ENCODE measurements at regions not wholly inside any gene's neighbourhood (a gene's known extent, or its start where the extent isn't known, plus 50 kb on each side); places are given as distances from the start of the nearest gene placed in this dataset.
"Not testable (repeated sequence)": the region's sequence is repeated elsewhere in the genome, so short reads cannot be mapped to it uniquely, and the experiment has no call there.

- not testable (repeated sequence) for TF ChIP-seq CTCF (IDR thresholded peaks at IDR 0.05; ENCODE audit: low read depth, low read length, missing input control); MAX (IDR thresholded peaks at IDR 0.05); RAD21 (IDR thresholded peaks at IDR 0.05); FOXA1 (IDR thresholded peaks at IDR 0.05); EGR1 (IDR thresholded peaks at IDR 0.05; ENCODE audit: low read depth in 2 of 2); SP1 (IDR thresholded peaks at IDR 0.05); RXRA (IDR thresholded peaks at IDR 0.05); TAF1 (conservative IDR thresholded peaks at IDR 0.05); YY1 (IDR thresholded peaks at IDR 0.05); NR2F2 (IDR thresholded peaks at IDR 0.05); REST (IDR thresholded peaks at IDR 0.05); JUND (IDR thresholded peaks at IDR 0.05)
Observed at GRCh38 chr13:55055666-55056065, 2027.1 kb downstream of the OLFM4 start.
